ENCODE measurements at regions not wholly inside any gene's neighbourhood (a gene's known extent, or its start where the extent isn't known, plus 50 kb on each side); places are given as distances from the start of the nearest gene placed in this dataset.

- no peak for TF ChIP-seq CTCF (conservative IDR thresholded peaks at IDR 0.05; ENCODE audit: low read depth, low read length)
- no peak for TF ChIP-seq EZH2 (IDR thresholded peaks at IDR 0.05; ENCODE audit: borderline replicate concordance, low read depth, low read length, poor library complexity, severe bottlenecking)
These were observed 51.0 kb upstream of the ASIP start for GRCh38 chr20:34190262-34190661.

All from A673 (cell line).